ENCODE measurements at regions not wholly inside any gene's neighbourhood (a gene's known extent, or its start where the extent isn't known, plus 50 kb on each side); places are given as distances from the start of the nearest gene placed in this dataset.
"Not testable (repeated sequence)": the region's sequence is repeated elsewhere in the genome, so short reads cannot be mapped to it uniquely, and the experiment has no call there.

GRCh38 chr12:33041562-33041961 lies 145.0 kb upstream of the PKP2 start:
- DNase-seq (ENCODE audit: low read depth, low spot score) = no peak

GRCh38 chr12:33033999-33034398 lies 137.4 kb upstream of the PKP2 start:
- not testable (repeated sequence) for DNase-seq (ENCODE audit: low read depth, low spot score)

- no peak for DNase-seq (ENCODE audit: low read depth, low spot score)
Measured at GRCh38 chr12:33026791-33027190, 130.2 kb upstream of the PKP2 start.

DNA sequence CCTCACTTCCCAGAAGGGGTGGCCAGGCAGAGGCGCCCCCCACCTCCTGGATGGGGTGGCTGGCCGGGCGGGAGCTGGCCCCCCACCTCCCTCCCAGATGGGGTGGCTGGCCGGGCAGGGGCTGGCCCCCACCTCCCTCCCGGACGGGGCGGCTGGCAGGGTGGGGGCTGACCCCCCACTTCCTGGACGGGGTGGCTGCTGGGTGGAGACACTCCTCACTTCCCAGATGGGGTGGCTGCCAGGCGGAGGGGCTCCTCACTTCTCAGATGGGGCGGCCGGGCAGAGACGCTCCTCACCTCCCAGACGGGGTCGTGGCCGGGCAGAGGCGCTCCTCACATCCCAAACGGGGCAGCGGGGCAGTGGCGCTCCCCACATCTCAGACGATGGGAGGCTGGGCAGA lies 126.1 kb upstream of the PKP2 start:
- not testable (repeated sequence) for DNase-seq (ENCODE audit: low read depth, low spot score)

DNA sequence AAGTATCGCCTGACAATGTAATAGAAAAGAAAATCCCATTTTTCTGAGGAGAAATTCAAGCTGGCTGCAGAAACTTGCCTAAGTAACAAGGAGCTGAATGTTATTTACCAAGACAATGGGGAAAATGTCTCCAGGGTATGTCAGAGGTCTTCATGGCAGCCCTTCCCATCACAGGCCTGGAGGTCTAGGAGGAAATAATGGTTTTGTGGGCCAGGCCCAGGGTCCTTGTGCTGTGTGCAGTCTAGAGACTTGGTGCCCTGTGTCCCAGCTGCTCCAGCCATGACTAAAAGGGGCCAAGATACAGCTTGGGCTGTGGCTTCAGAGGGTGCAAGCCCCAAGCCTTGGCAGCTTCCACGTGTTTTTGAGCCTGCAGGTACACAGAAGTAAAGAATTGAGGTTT lies 120.5 kb upstream of the PKP2 start:
- not testable (repeated sequence) for DNase-seq (ENCODE audit: low read depth, low spot score)

DNA sequence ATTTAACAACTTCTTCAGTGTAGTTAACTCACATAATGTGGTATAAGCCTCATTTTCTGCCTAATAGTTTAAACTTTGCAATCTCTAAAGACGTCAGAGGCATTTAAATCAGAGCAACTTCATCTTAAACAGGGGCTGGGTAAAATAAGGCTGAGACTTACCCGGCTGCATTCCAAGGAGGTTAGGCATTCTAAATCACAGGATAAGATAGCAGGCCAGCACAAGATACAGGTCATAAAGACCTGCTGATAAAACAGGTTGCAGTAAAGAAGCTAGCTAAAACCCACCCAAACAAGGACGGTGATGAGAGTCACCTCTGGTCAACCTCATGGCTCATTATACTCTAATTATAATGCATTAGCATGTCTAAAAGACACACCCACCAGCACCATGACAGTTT lies 115.6 kb upstream of the PKP2 start:
- DNase-seq (ENCODE audit: low read depth, low spot score) = no peak

DNA sequence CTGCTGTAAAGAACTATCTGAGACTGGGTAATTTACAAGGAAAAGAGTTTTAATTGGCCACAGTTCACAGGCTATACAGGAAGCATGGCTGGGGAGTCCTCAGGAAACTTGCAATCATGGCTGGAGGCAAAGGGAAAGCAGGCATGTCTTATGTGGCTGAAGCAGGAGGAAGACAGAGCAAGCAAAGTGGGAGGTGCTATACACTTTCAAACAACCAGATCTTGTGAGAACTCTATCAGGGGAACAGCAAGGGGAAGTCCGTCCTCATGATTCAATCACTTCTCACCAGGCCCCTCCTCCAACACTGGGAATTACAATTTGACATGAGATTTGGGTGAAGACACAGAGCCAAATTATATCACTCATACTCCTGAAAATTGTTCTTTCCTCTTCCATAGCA lies 109.5 kb upstream of the PKP2 start:
- no peak for DNase-seq (ENCODE audit: low read depth, low spot score)

GRCh38 chr12:33000016-33000415 lies 103.4 kb upstream of the PKP2 start:
- no peak for DNase-seq (ENCODE audit: low read depth, low spot score)

DNA sequence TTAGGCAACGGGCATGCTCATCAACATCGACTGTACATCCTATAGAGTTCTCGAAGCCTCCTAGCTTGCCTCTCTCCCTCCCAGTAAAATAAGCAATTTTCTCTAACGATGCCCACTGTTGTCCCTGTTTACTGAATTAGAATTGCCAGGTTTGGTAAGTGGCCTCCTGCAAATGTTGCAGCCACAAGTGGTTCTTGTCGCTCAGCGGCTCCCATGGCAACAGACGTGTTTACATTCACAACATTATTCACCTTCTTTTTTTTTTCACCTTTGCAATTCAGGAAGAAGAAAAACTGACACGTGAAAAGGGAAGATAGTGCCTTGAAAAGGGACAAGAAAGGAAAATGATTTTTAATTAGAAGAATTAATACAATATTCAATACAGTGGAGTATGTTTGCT lies 100.9 kb upstream of the PKP2 start:
- no peak for DNase-seq (ENCODE audit: low read depth, low spot score)

- DNase-seq (ENCODE audit: low read depth, low spot score) = no peak
Measured at GRCh38 chr12:32995623-32996022, 99.0 kb upstream of the PKP2 start.

GRCh38 chr12:32993404-32993803 lies 96.8 kb upstream of the PKP2 start:
- no peak for DNase-seq (ENCODE audit: low read depth, low spot score)

DNA sequence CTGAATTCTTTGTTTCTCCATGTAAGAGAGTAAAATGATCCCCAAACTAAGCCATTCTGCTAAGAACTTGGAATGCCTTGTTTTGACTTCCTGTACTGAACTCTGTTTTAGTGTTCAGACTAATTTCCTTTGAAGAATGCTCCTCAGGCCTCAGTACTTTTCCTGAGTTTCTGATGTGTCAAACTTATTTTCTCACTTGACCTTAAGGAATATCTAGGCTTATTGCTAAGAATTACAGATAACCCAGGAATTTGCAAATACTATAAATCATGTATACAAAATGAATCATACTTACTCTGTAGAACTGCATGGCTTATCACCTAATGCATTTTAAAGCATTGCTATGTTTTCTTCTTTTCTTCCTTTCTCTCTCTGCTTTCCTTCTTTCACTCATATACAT lies 93.1 kb upstream of the PKP2 start:
- DNase-seq (ENCODE audit: low read depth, low spot score) = no peak

- DNase-seq (ENCODE audit: low read depth, low spot score) = peak; percentile 56
Measured at GRCh38 chr12:32988982-32989381, 92.4 kb upstream of the PKP2 start.

- no peak for DNase-seq (ENCODE audit: low read depth, low spot score)
Measured at GRCh38 chr12:32987512-32987911, 90.9 kb upstream of the PKP2 start.

DNA sequence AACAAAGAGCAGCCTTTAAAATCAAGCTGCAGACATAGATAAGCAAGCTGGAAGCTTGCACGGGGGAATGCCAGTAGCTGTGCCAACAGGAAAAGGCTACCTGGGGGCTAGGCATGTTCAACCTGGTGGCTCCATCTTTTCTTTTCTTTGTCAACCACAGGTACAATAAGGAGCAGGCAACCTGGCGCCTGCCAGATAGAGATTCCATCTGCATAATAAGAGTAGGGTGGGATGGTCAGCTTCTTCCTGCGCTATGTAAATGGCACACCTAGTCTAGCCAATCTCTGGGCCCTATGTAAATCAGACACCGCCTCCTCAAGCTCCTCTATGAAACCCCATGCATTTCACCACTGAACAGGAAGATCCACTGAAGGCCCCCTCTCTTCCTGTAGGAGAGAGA lies 87.4 kb upstream of the PKP2 start:
- no peak for DNase-seq (ENCODE audit: low read depth, low spot score)

DNA sequence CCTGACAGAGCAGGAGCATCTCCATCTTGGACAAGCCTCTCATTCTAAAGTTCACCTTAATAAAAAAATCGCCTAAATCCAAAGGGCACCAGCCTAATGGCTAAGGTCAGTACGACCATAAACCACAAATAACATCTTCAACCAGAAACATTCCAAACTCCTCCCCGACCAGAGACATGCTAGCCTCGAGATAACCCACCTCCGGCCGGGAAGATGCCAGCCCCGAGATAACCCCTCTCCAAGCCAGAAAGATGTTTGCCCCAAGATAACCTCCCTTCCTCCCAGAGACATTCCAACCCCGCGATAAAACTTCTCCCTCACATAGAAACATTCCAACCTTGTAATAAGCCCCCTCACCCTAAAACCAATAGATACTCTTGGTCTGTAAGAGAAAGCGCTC lies 86.8 kb upstream of the PKP2 start:
- DNase-seq (ENCODE audit: low read depth, low spot score) = no peak

DNA sequence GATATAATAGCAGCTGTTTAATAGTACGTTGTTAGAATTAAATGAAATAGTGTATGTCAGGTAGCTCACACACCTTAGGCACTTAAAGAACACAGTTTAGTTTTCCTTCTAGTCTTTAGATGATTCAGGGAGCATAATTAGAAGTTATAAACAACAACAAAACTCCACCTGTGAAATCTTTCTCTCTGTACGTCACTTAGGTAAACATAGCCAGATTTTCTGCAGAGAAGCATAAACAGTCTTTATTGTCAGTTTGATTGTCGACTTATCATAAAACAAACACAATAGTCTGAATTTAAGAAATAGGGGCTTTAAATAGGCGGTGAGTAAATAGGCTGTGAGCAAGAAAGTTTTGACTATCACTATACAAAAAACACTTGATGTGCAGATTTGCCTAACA lies 84.6 kb upstream of the PKP2 start:
- DNase-seq (ENCODE audit: low read depth, low spot score) = no peak

DNA sequence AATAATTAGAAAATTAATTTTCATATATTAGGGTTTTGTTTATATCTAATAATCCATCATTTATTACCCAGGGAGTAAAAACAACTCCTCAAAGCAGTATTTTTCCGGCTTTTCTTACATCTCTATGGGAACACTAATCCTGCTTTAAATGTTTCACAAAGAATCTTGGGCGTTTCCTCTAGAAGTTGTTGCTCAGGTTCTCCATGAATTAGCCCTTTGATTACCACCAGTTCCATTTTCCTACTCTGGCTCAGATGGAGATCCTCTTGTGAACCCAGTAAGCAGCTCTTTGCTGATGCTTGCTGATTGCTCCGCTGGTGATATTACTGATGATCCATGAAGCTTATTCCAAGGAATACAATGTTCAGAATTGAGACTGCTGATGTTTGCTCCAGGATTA lies 78.5 kb upstream of the PKP2 start:
- DNase-seq (ENCODE audit: low read depth, low spot score) = no peak

DNA sequence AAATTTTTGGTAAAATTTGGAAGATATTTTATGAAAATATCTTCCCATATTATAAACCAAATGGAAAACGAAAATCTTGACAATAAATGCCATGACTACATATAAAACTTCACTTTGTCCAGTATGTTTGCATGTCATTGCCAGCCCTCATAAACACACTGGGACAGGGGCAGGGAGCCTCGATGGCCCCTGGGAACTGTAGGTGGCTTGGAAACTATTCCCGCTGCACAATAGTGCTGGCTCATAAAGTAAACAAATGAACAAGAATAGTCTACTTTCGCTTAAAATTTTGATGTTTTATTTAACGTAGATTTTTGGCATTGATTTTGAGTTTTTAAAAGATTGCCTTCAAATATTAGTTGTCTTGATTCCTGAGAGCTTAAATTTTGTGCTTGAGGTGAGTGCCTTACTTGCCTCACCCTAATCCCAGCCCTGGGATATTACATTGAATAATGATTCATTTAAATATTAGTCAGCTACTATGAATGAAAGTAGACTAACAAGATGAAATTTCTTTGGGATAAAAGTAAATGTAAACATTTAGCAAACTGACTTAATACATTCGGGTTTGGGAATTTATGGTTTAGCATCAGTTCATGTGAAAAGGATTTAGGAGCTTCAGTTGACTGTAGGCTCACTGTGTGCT lies 74.0 kb upstream of the PKP2 start:
- DNase-seq (ENCODE audit: low read depth, low spot score) = no peak

GRCh38 chr12:32964981-32965585 lies 68.5 kb upstream of the PKP2 start:
- DNase-seq (ENCODE audit: low read depth, low spot score) = no peak

GRCh38 chr12:32956418-32956817 lies 59.8 kb upstream of the PKP2 start:
- not testable (repeated sequence) for DNase-seq (ENCODE audit: low read depth, low spot score)

- DNase-seq (ENCODE audit: low read depth, low spot score) = no peak
Measured at GRCh38 chr12:32952681-32953080, 56.1 kb upstream of the PKP2 start.

DNA sequence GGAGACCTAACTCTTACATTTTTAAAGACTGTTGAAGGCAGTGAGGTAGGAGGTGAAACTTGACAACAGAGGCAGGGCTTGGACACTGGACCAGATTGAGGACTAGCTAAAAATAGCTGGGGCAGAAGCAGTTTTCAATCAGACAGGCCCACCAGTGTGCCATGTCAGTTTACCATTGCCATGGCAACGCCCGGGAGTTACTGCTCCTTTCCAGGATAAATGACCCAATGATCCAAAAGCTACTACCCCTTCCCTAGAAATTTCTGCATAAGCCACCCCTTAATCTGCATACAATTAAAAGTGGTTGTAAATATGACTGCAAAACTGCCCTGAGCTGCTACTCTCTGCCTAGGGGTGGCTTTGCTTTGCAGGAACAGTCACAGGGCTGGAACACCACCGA lies 53.2 kb upstream of the PKP2 start:
- no peak for DNase-seq (ENCODE audit: low read depth, low spot score)
